ENCODE measurements at regions not wholly inside any gene's neighbourhood (a gene's known extent, or its start where the extent isn't known, plus 50 kb on each side); places are given as distances from the start of the nearest gene placed in this dataset.

- H3K9ac ChIP-seq (replicated peaks; ENCODE audit: extremely low read depth, insufficient read depth, low read length), result no peak overlapping the region
- no peak overlapping the region for H3K4me2 ChIP-seq (ENCODE audit: insufficient read depth, low read length)
- H2AFZ ChIP-seq (ENCODE audit: low read depth, low read length), result no peak overlapping the region
- no peaks in the 10 kb centered on the region for H3K36me3 ChIP-seq (ENCODE audit: control insufficient read depth in 2 of 2, extremely low read depth in 1 of 2, insufficient read depth in 2 of 2, low read length in 2 of 2)
- H3K4me1 ChIP-seq (ENCODE audit: control insufficient read depth, extremely low read depth, insufficient read depth, low read length), result no peaks in the 10 kb centered on the region
- dilution Hi-C loops (cut with MboI; ENCODE audit: extremely low pct_ligation_motif_present, low sequenced_read_pairs), result no loop called here
- ChIA-PET CTCF (interaction anchor here (2.2 kb wide), 1 partner anchor 31 kb away, joined by 6 read pairs; no protein-coding TSS in a partner anchor), POLR2A (no interaction called here)
- H3K9me3 ChIP-seq (replicated peaks; ENCODE audit: control insufficient read depth, insufficient read depth, low read length), result no peaks in the 10 kb centered on the region
- DNase-seq (ENCODE audit: low read depth, low spot score), result no peak
- no peaks in the 10 kb centered on the region for H3K79me2 ChIP-seq (ENCODE audit: control insufficient read depth, insufficient read depth, low read length)
- BruUV-seq (replicated peaks), result no TSS peak
- no peaks in the 10 kb centered on the region for H3K9me1 ChIP-seq (replicated peaks; ENCODE audit: control insufficient read depth, extremely low read depth, insufficient read depth, low read length)
- intact Hi-C loops (cut with micrococcal nuclease), result no loop called here
- no peak overlapping the region for H3K27ac ChIP-seq (ENCODE audit: insufficient read depth, low read depth, low read length)
- no peak for FAIRE-seq
- H3K27me3 ChIP-seq (ENCODE audit: control insufficient read depth in 2 of 2, insufficient read depth in 2 of 2, low read length in 2 of 2), result no peaks in the 10 kb centered on the region
- TF ChIP-seq, protein P1, sequence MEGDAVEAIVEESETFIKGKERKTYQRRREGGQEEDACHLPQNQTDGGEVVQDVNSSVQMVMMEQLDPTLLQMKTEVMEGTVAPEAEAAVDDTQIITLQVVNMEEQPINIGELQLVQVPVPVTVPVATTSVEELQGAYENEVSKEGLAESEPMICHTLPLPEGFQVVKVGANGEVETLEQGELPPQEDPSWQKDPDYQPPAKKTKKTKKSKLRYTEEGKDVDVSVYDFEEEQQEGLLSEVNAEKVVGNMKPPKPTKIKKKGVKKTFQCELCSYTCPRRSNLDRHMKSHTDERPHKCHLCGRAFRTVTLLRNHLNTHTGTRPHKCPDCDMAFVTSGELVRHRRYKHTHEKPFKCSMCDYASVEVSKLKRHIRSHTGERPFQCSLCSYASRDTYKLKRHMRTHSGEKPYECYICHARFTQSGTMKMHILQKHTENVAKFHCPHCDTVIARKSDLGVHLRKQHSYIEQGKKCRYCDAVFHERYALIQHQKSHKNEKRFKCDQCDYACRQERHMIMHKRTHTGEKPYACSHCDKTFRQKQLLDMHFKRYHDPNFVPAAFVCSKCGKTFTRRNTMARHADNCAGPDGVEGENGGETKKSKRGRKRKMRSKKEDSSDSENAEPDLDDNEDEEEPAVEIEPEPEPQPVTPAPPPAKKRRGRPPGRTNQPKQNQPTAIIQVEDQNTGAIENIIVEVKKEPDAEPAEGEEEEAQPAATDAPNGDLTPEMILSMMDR (IDR thresholded peaks at IDR 0.05; ENCODE audit: extremely low read depth in 1 of 2, insufficient read depth in 1 of 2, low read depth in 1 of 2, low read length in 2 of 2), result no peak
- no peak for TF ChIP-seq POLR2A (IDR thresholded peaks at IDR 0.05; ENCODE audit: low read depth, low read length)
- TF ChIP-seq EZH2 (IDR thresholded peaks at IDR 0.05; ENCODE audit: borderline replicate concordance, low read depth, low read length, severe bottlenecking), result no peak
- TF ChIP-seq, protein P2, sequence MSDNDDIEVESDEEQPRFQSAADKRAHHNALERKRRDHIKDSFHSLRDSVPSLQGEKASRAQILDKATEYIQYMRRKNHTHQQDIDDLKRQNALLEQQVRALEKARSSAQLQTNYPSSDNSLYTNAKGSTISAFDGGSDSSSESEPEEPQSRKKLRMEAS (IDR thresholded peaks at IDR 0.05; ENCODE audit: insufficient read depth, insufficient read length), result no peak
- TF ChIP-seq MYC (IDR thresholded peaks at IDR 0.05; ENCODE audit: low read depth, low read length), result no peak
- TF ChIP-seq JUN (IDR thresholded peaks at IDR 0.05; ENCODE audit: borderline replicate concordance, insufficient read depth, insufficient read length, low read depth), result no peak
- TF ChIP-seq GATA2 (IDR thresholded peaks at IDR 0.05; ENCODE audit: insufficient read depth, insufficient read length, low read depth, low read length), result no peak
- TF ChIP-seq POLR2AphosphoS5 (IDR thresholded peaks at IDR 0.05; ENCODE audit: insufficient read depth, low read depth, low read length), result no peak
- no peak for TF ChIP-seq FOS (IDR thresholded peaks at IDR 0.05; ENCODE audit: borderline replicate concordance, insufficient read depth, low read length)
- H4K20me1 ChIP-seq (replicated peaks; ENCODE audit: control insufficient read depth, extremely low read depth, insufficient read depth, low read length), result no peaks in the 10 kb centered on the region
- no peak overlapping the region for H3K4me3 ChIP-seq (replicated peaks in 1 of 3; ENCODE audit: insufficient read depth in 1 of 3, low read depth in 1 of 3, low read length in 3 of 3)
Observed at GRCh38 chr5:103375863-103376591, 117.5 kb downstream of the MACIR start.

Data from endothelial cell of umbilical vein (primary cell).